T-helper 17 cell (primary cell): ENCODE measurements at regions not wholly inside any gene's neighbourhood (a gene's known extent, or its start where the extent isn't known, plus 50 kb on each side); places are given as distances from the start of the nearest gene placed in this dataset.

Experiments
- ATAC-seq: fragments of 150-1000 bp; cut with Tn5 transposase; 2 replicates; pipeline ENCODE4 v1.10.0; 2021; ENCODE audit warnings: mild to moderate bottlenecking, moderate library complexity
- DNase-seq, 3 donors: peaks; one replicate each; pipeline versions ENCODE4 v3.0.0 to v3.0.0-alpha.2; 2020 to 2021
- H3K9me3 ChIP-seq: one replicate; pipeline ENCODE4 v1.7.0; 2013; ENCODE audit warnings: low read length, mild to moderate bottlenecking; ENCODE audit not compliant: control insufficient read depth, poor library complexity, severe bottlenecking
- H3K27ac Mint-ChIP-seq: one replicate; pipeline ENCODE4 v1.8.0; 2022; ENCODE audit warnings: mild to moderate bottlenecking, moderate library complexity, mixed read lengths
- H3K27me3 Mint-ChIP-seq: one replicate; pipeline ENCODE4 v1.8.0; 2022; ENCODE audit warnings: mixed read lengths
- H3K36me3 Mint-ChIP-seq: one replicate; pipeline ENCODE4 v1.8.0; 2022; ENCODE audit warnings: low read depth, mixed read lengths
- H3K4me1 Mint-ChIP-seq: one replicate; pipeline ENCODE4 v1.8.0; 2022; ENCODE audit warnings: mild to moderate bottlenecking, mixed read lengths
- H3K4me3 Mint-ChIP-seq: one replicate; pipeline ENCODE4 v1.8.0; 2022; ENCODE audit warnings: mild to moderate bottlenecking, moderate library complexity, mixed read lengths

DNA sequence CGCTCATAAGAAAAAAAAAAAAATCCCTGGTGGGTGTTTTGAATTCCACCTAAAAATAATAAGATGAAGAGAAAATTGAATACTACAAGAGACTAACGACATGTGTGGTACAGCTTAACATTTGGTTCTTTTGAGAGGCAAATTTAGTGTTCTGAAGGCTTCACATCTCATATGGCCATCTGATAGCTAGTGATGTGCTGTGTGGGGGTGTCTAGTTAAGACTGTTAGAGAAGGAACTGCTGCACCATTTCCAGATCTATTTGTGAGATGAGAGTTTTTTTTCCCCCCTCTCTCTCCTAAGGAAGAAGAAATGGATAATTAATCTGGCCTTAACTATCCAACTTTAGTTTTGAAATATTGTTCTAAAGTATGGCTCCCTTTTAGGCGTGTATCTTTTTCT lies 321.6 kb downstream of the SLC4A3 start:
- H3K36me3 Mint-ChIP-seq = no peaks in the 10 kb centered on the region
- DNase-seq = no peak
- peaks cover 8% of the 10 kb centered on the region for H3K27me3 Mint-ChIP-seq
- no peak overlapping the region for H3K4me3 Mint-ChIP-seq
- no peaks in the 10 kb centered on the region for H3K4me1 Mint-ChIP-seq
- no peaks in the 10 kb centered on the region for H3K9me3 ChIP-seq
- ATAC-seq = no peak
- H3K27ac Mint-ChIP-seq = no peak overlapping the region

GRCh38 chr2:219951099-219951498 lies 323.7 kb downstream of the SLC4A3 start:
- H3K27me3 Mint-ChIP-seq = no peaks in the 10 kb centered on the region
- no peaks in the 10 kb centered on the region for H3K36me3 Mint-ChIP-seq
- H3K27ac Mint-ChIP-seq = no peak overlapping the region
- no peak overlapping the region for H3K4me3 Mint-ChIP-seq
- no peaks in the 10 kb centered on the region for H3K4me1 Mint-ChIP-seq
- ATAC-seq (no peak), DNase-seq (no peak)
- H3K9me3 ChIP-seq = no peaks in the 10 kb centered on the region

DNA sequence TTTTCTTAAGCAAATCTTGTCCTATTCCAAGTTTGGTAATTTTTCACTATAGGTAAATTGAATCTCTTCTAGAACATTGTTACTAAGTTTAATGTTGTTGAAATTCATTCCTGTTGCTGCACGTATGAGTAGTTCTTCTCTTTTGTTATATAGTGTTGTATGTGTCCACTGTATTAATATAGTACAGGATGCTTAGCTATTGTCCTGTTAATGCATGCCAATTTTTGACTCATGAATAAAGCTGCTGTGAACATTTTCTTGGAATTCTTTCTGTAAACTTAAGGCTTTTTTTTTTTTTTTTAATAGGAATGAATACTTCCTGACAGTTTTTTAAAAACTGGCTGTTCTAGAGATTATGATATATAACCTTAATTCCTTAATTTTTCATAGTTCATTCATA lies 326.9 kb downstream of the SLC4A3 start:
- Mint-ChIP-seq H3K4me1 (no peaks in the 10 kb centered on the region), H3K4me3 (no peak overlapping the region), H3K36me3 (no peaks in the 10 kb centered on the region), H3K27me3 (no peaks in the 10 kb centered on the region), H3K27ac (no peak overlapping the region)
- H3K9me3 ChIP-seq = no peaks in the 10 kb centered on the region
- no peak for ATAC-seq
- DNase-seq = no peak

DNA sequence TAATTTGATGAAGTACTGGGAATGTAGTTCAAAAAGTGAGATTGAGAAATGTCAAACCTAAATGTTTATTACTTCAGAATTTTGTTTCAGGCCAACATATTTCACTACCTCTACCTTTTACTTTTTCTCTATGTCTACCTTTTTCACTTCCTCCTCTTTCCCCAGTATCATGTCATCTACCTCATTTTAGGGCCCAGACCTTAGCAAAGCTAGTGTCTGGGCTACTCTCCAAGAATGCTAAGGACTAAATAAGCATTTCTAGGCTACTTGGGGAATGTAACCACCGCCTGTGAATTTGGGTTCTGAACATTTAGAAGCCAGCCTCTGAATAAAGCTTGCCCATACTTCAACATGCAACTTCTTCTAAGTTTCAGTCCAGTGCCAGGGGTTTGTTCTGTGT lies 330.4 kb downstream of the SLC4A3 start:
- no peak overlapping the region for H3K27ac Mint-ChIP-seq
- no peak for DNase-seq
- ATAC-seq = no peak
- no peaks in the 10 kb centered on the region for H3K36me3 Mint-ChIP-seq
- no peaks in the 10 kb centered on the region for H3K4me1 Mint-ChIP-seq
- no peaks in the 10 kb centered on the region for H3K9me3 ChIP-seq
- no peak overlapping the region for H3K4me3 Mint-ChIP-seq
- no peaks in the 10 kb centered on the region for H3K27me3 Mint-ChIP-seq

GRCh38 chr2:219958941-219959340 lies 331.5 kb downstream of the SLC4A3 start:
- H3K9me3 ChIP-seq = no peaks in the 10 kb centered on the region
- DNase-seq (no peak), ATAC-seq (no peak)
- Mint-ChIP-seq H3K27me3 (peaks cover 5% of the 10 kb centered on the region), H3K36me3 (peaks cover 3% of the 10 kb centered on the region), H3K27ac (no peak overlapping the region), H3K4me3 (no peak overlapping the region), H3K4me1 (no peaks in the 10 kb centered on the region)

- Mint-ChIP-seq H3K4me1 (no peaks in the 10 kb centered on the region), H3K27ac (no peak overlapping the region), H3K27me3 (peaks cover 5% of the 10 kb centered on the region), H3K4me3 (no peak overlapping the region), H3K36me3 (peaks cover 3% of the 10 kb centered on the region)
- ATAC-seq (no peak), DNase-seq (no peak)
- no peaks in the 10 kb centered on the region for H3K9me3 ChIP-seq
Observed at GRCh38 chr2:219959471-219959870, 332.0 kb downstream of the SLC4A3 start.

GRCh38 chr2:219961947-219962498 lies 334.6 kb downstream of the SLC4A3 start:
- H3K4me1 Mint-ChIP-seq = no peaks in the 10 kb centered on the region
- no peak overlapping the region for H3K27ac Mint-ChIP-seq
- no peak for DNase-seq
- peaks cover 3% of the 10 kb centered on the region for H3K36me3 Mint-ChIP-seq
- H3K9me3 ChIP-seq = no peaks in the 10 kb centered on the region
- H3K4me3 Mint-ChIP-seq = no peak overlapping the region
- peaks cover 5% of the 10 kb centered on the region for H3K27me3 Mint-ChIP-seq
- no peak for ATAC-seq

GRCh38 chr2:219962801-219963200 lies 335.4 kb downstream of the SLC4A3 start:
- no peak overlapping the region for H3K4me3 Mint-ChIP-seq
- no peaks in the 10 kb centered on the region for H3K9me3 ChIP-seq
- H3K27ac Mint-ChIP-seq = no peak overlapping the region
- peaks cover 6% of the 10 kb centered on the region for H3K36me3 Mint-ChIP-seq
- no peaks in the 10 kb centered on the region for H3K4me1 Mint-ChIP-seq
- no peak for DNase-seq
- H3K27me3 Mint-ChIP-seq = peaks cover 5% of the 10 kb centered on the region
- ATAC-seq = no peak

- Mint-ChIP-seq H3K36me3 (peaks cover 6% of the 10 kb centered on the region), H3K4me1 (no peaks in the 10 kb centered on the region), H3K4me3 (no peak overlapping the region), H3K27ac (no peak overlapping the region), H3K27me3 (peaks cover 5% of the 10 kb centered on the region)
- DNase-seq (no peak), ATAC-seq (no peak)
- no peaks in the 10 kb centered on the region for H3K9me3 ChIP-seq
Observed at GRCh38 chr2:219965287-219966194, 338.1 kb downstream of the SLC4A3 start.

GRCh38 chr2:219967247-219968245 lies 340.1 kb downstream of the SLC4A3 start:
- ATAC-seq = no peak
- Mint-ChIP-seq H3K4me3 (no peak overlapping the region), H3K27ac (no peak overlapping the region), H3K4me1 (no peaks in the 10 kb centered on the region), H3K36me3 (peaks cover 6% of the 10 kb centered on the region), H3K27me3 (peaks cover 5% of the 10 kb centered on the region)
- H3K9me3 ChIP-seq = no peaks in the 10 kb centered on the region
- no peak for DNase-seq

- Mint-ChIP-seq H3K27ac (no peak overlapping the region), H3K36me3 (peaks cover 3% of the 10 kb centered on the region), H3K4me3 (no peak overlapping the region), H3K4me1 (no peaks in the 10 kb centered on the region), H3K27me3 (peaks cover 1% of the 10 kb centered on the region)
- DNase-seq (no peak), ATAC-seq (no peak)
- H3K9me3 ChIP-seq = no peaks in the 10 kb centered on the region
Observed at GRCh38 chr2:219968685-219969345, 341.4 kb downstream of the SLC4A3 start.

GRCh38 chr2:219969508-219969907 lies 342.1 kb downstream of the SLC4A3 start:
- H3K9me3 ChIP-seq = no peaks in the 10 kb centered on the region
- Mint-ChIP-seq H3K4me1 (no peaks in the 10 kb centered on the region), H3K36me3 (peaks cover 3% of the 10 kb centered on the region), H3K4me3 (no peak overlapping the region), H3K27me3 (no peaks in the 10 kb centered on the region), H3K27ac (no peak overlapping the region)
- no peak for DNase-seq
- no peak for ATAC-seq

GRCh38 chr2:219973136-219973535 lies 345.7 kb downstream of the SLC4A3 start:
- Mint-ChIP-seq H3K4me3 (no peak overlapping the region), H3K36me3 (no peaks in the 10 kb centered on the region), H3K4me1 (no peaks in the 10 kb centered on the region), H3K27ac (no peak overlapping the region), H3K27me3 (no peaks in the 10 kb centered on the region)
- no peaks in the 10 kb centered on the region for H3K9me3 ChIP-seq
- DNase-seq (no peak), ATAC-seq (no peak)
